Mucosa of descending colon (tissue), 3 donors: ENCODE measurements at regions not wholly inside any gene's neighbourhood (a gene's known extent, or its start where the extent isn't known, plus 50 kb on each side); places are given as distances from the start of the nearest gene placed in this dataset.

ENCODE experiments used
- ATAC-seq: fragments of 200-7000 bp; cut with Tn5 transposase; one replicate; pipeline ENCODE4 v1.9.1; 2020; ENCODE audit warnings: mild to moderate bottlenecking, moderate library complexity
- DNase-seq, 3 donors: peaks; one replicate each; pipeline ENCODE4 v3.0.0-alpha.2; 2020
- H3K36me3 ChIP-seq: fragments of 200-600 bp; one replicate; pipeline ENCODE4 v1.8.0; 2021; ENCODE audit warnings: low read depth, mild to moderate bottlenecking
- H3K4me1 ChIP-seq: fragments of 200-600 bp; one replicate; pipeline ENCODE4 v1.8.0; 2021; ENCODE audit warnings: low read depth, mild to moderate bottlenecking
- H3K4me3 ChIP-seq: fragments of 200-600 bp; one replicate; pipeline ENCODE4 v1.8.0; 2021; ENCODE audit warnings: mild to moderate bottlenecking
- H3K9me3 ChIP-seq: fragments of 200-600 bp; one replicate; pipeline ENCODE4 v1.8.0; 2021; ENCODE audit warnings: mild to moderate bottlenecking
- CTCF ChIP-seq: fragments of 200-600 bp; IDR thresholded peaks from one replicate; pipeline ENCODE4 v1.8.0; 2022; ENCODE audit warnings: antibody characterized with exemption, mild to moderate bottlenecking
- intact Hi-C, 2 donors: fragments of 100-400 bp; cut with DNase I in 1 of 2; cut with micrococcal nuclease in 1 of 2; formaldehyde crosslinking; loops; one replicate each; pipeline versions ENCODE4 v1.11.0 to v1.11.1; 2022; cut with DNase I, micrococcal nuclease
- donor health status: DM: no; HTN: no; CAD: no; lungs with moderate emphysema.
- donor health status: DM: no; HTN: no; CAD: no.
- donor health status: DM: no; HTN: yes; CAD: no.

- intact Hi-C loops = no loop called here
- no peaks in the 10 kb centered on the region for H3K4me1 ChIP-seq
- H3K9me3 ChIP-seq = no peaks in the 10 kb centered on the region
- DNase-seq = no peak
- TF ChIP-seq CTCF = no peak
- no peak overlapping the region for H3K4me3 ChIP-seq
- no peaks in the 10 kb centered on the region for H3K36me3 ChIP-seq
- no peak for ATAC-seq
These were observed 135.3 kb downstream of the ETAA1 start for GRCh38 chr2:67532387-67532786.

- H3K4me3 ChIP-seq = no peak overlapping the region
- intact Hi-C loops = no loop called here
- no peaks in the 10 kb centered on the region for H3K36me3 ChIP-seq
- no peak for TF ChIP-seq CTCF
- DNase-seq (no peak), ATAC-seq (no peak)
- H3K4me1 ChIP-seq = no peaks in the 10 kb centered on the region
- peaks cover 6% of the 10 kb centered on the region for H3K9me3 ChIP-seq
These were observed 137.6 kb downstream of the ETAA1 start for GRCh38 chr2:67534745-67535144.

GRCh38 chr2:67540962-67541361, 143.8 kb downstream of the ETAA1 start:
- no peak for DNase-seq
- Histone ChIP-seq H3K4me3 (no peak overlapping the region), H3K9me3 (peaks cover 6% of the 10 kb centered on the region), H3K4me1 (no peaks in the 10 kb centered on the region), H3K36me3 (no peaks in the 10 kb centered on the region)
- intact Hi-C loops = no loop called here
- ATAC-seq = no peak
- TF ChIP-seq CTCF = no peak

- Histone ChIP-seq H3K36me3 (no peaks in the 10 kb centered on the region), H3K9me3 (no peaks in the 10 kb centered on the region), H3K4me1 (no peaks in the 10 kb centered on the region), H3K4me3 (no peak overlapping the region)
- no peak for TF ChIP-seq CTCF
- ATAC-seq (no peak), DNase-seq (no peak)
- intact Hi-C loops = no loop called here
These were observed 147.2 kb downstream of the ETAA1 start for GRCh38 chr2:67544286-67544685.

DNA sequence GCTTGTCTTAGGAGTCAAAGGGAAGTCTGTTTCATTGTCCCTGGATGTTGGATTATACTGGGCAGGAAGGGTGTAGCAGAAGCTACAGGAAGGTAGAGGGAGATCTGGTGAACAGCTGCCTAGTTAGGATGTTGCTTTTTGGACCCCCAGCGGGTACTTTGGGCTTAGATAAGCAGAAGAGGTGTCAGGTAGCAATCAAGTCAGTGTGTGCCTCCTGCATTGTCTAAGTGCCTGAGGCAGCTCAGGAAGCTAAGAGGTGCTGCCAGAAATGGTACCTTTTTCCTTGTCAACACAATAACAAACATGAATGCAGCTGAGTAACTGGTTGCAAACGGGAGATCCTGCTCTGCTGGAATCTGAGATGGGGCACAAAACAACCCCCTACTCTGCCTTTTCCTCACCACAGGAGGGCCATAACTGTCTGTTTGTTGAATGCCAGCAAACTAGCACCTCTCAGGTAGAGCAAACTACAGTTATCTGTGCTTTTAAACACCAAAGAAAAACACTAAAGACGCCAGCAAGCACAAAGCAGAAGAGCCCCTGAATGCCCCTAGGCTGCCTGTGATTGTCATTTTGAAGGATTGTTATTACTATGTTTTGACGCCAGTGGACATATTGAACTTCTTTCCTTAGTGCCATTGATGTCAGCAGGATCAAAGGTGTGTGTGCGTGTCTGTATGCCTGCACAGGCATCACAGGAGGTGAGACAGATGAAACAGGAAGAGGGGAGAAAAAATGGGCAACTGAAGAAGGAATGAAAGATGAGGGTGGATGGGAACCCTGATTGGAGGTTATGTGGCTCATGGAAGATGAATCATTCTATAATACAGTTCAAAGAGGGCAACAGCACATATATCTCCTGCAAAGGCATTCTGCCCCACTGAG, 151.4 kb downstream of the ETAA1 start:
- no peak for ATAC-seq

More for the DNA sequence above, 151.4 kb downstream of the ETAA1 start:
- H3K4me1 ChIP-seq = no peaks in the 10 kb centered on the region
- TF ChIP-seq CTCF = no peak
- no peaks in the 10 kb centered on the region for H3K36me3 ChIP-seq
- H3K9me3 ChIP-seq = no peaks in the 10 kb centered on the region
- H3K4me3 ChIP-seq = no peak overlapping the region
- intact Hi-C loops = no loop called here
- DNase-seq = no peak
